ENCODE measurements at regions not wholly inside any gene's neighbourhood (a gene's known extent, or its start where the extent isn't known, plus 50 kb on each side); places are given as distances from the start of the nearest gene placed in this dataset.

- DNase-seq = no peak
Observed at GRCh38 chr7:67426654-67427053, 430.0 kb downstream of the TYW1 start.

- no peak for DNase-seq
Observed at GRCh38 chr7:67429735-67430134, 433.1 kb downstream of the TYW1 start.

- DNase-seq = no peak
Observed at GRCh38 chr7:67432536-67433234, 436.1 kb downstream of the TYW1 start.

GRCh38 chr7:67435894-67436535 lies 439.4 kb downstream of the TYW1 start:
- no peak for DNase-seq

GRCh38 chr7:67438198-67438882 lies 441.7 kb downstream of the TYW1 start:
- no peak for DNase-seq

GRCh38 chr7:67438913-67439505 lies 442.4 kb downstream of the TYW1 start:
- no peak for DNase-seq

GRCh38 chr7:67440321-67440720 lies 443.7 kb downstream of the TYW1 start:
- DNase-seq = no peak

GRCh38 chr7:67445728-67446127 lies 449.1 kb downstream of the TYW1 start:
- DNase-seq = no peak

GRCh38 chr7:67447297-67447696 lies 450.7 kb downstream of the TYW1 start:
- no peak for DNase-seq

GRCh38 chr7:67448271-67448670 lies 451.6 kb downstream of the TYW1 start:
- DNase-seq = no peak

GRCh38 chr7:67450171-67450570 lies 453.5 kb downstream of the TYW1 start:
- no peak for DNase-seq

- no peak for DNase-seq
Observed at GRCh38 chr7:67451306-67451705, 454.7 kb downstream of the TYW1 start.

GRCh38 chr7:67452516-67453026 lies 455.9 kb downstream of the TYW1 start:
- no peak for DNase-seq

GRCh38 chr7:67453580-67454380 lies 457.1 kb downstream of the TYW1 start:
- no peak for DNase-seq

- no peak for DNase-seq
Observed at GRCh38 chr7:67455508-67455907, 458.9 kb downstream of the TYW1 start.

GRCh38 chr7:67462781-67463191 lies 466.2 kb downstream of the TYW1 start:
- no peak for DNase-seq

GRCh38 chr7:67463316-67463715 lies 466.7 kb downstream of the TYW1 start:
- DNase-seq = no peak

- DNase-seq = no peak
Observed at GRCh38 chr7:67463983-67464382, 467.4 kb downstream of the TYW1 start.

GRCh38 chr7:67466109-67466508 lies 469.5 kb downstream of the TYW1 start:
- no peak for DNase-seq

GRCh38 chr7:67470256-67470751 lies 473.7 kb downstream of the TYW1 start:
- no peak for DNase-seq

GRCh38 chr7:67475293-67475692 lies 478.7 kb downstream of the TYW1 start:
- no peak for DNase-seq

GRCh38 chr7:67478066-67478465 lies 481.4 kb downstream of the TYW1 start:
- no peak for DNase-seq
